WERI-Rb-1 (cell line): ENCODE measurements at regions not wholly inside any gene's neighbourhood (a gene's known extent, or its start where the extent isn't known, plus 50 kb on each side); places are given as distances from the start of the nearest gene placed in this dataset.

ENCODE experiments used
- DNase-seq: peaks from one replicate; pipeline ENCODE4 v3.0.0-alpha.2; 2020
- H3K27ac ChIP-seq: fragments of 250-450 bp; sonication (Bioruptor Pico); 2 replicates; pipeline ENCODE4 v1.5.1; 2020; ENCODE audit warnings: mild to moderate bottlenecking, moderate library complexity
- H3K27me3 ChIP-seq: fragments of 250-450 bp; sonication (Bioruptor Pico); 2 replicates; pipeline ENCODE4 v1.5.1; 2021; ENCODE audit warnings: mild to moderate bottlenecking, low read depth, moderate library complexity; ENCODE audit not compliant: insufficient read depth, severe bottlenecking
- H3K36me3 ChIP-seq: fragments of 250-450 bp; sonication (Bioruptor Pico); 2 replicates; pipeline ENCODE4 v1.5.1; 2020; ENCODE audit warnings: mild to moderate bottlenecking, moderate library complexity
- H3K4me3 ChIP-seq: 2 replicates; pipeline ENCODE4 v1.5.1; 2011; ENCODE audit warnings: low read depth, mild to moderate bottlenecking, control low read depth, low read length
- H3K9me3 ChIP-seq: fragments of 250-450 bp; sonication (Bioruptor Pico); 2 replicates; pipeline ENCODE4 v1.5.1; 2021; ENCODE audit warnings: mild to moderate bottlenecking, moderate library complexity; ENCODE audit not compliant: severe bottlenecking
- CTCF ChIP-seq: IDR thresholded peaks from 2 replicates; pipeline ENCODE4 v1.5.1; 2011; ENCODE audit warnings: low read depth, mild to moderate bottlenecking, control low read depth, inconsistent platforms, low read length

- H3K4me3 ChIP-seq, result no peak overlapping the region
- no peaks in the 10 kb centered on the region for H3K27me3 ChIP-seq
- no peak for DNase-seq
- no peak overlapping the region for H3K27ac ChIP-seq
- H3K36me3 ChIP-seq, result no peaks in the 10 kb centered on the region
- TF ChIP-seq CTCF, result no peak
- no peaks in the 10 kb centered on the region for H3K9me3 ChIP-seq
These were observed 385.2 kb downstream of the NUF2 start for GRCh38 chr1:163706915-163707314.

GRCh38 chr1:163709636-163710035 lies 387.9 kb downstream of the NUF2 start:
- no peak overlapping the region for H3K4me3 ChIP-seq
- H3K27me3 ChIP-seq, result no peaks in the 10 kb centered on the region
- no peak overlapping the region for H3K27ac ChIP-seq
- no peak for TF ChIP-seq CTCF
- no peaks in the 10 kb centered on the region for H3K9me3 ChIP-seq
- H3K36me3 ChIP-seq, result no peaks in the 10 kb centered on the region
- no peak for DNase-seq

- no peak overlapping the region for H3K4me3 ChIP-seq
- H3K27ac ChIP-seq, result no peak overlapping the region
- H3K9me3 ChIP-seq, result no peaks in the 10 kb centered on the region
- H3K36me3 ChIP-seq, result no peaks in the 10 kb centered on the region
- no peak for TF ChIP-seq CTCF
- DNase-seq, result no peak
- no peaks in the 10 kb centered on the region for H3K27me3 ChIP-seq
These were observed 390.6 kb downstream of the NUF2 start for GRCh38 chr1:163712321-163712720.

- Histone ChIP-seq H3K4me3 (no peak overlapping the region), H3K27me3 (no peaks in the 10 kb centered on the region), H3K27ac (no peak overlapping the region), H3K36me3 (no peaks in the 10 kb centered on the region), H3K9me3 (peaks cover 4% of the 10 kb centered on the region)
- no peak for DNase-seq
- no peak for TF ChIP-seq CTCF
These were observed 398.5 kb downstream of the NUF2 start for GRCh38 chr1:163720294-163720693.

GRCh38 chr1:163725551-163725950 lies 403.8 kb downstream of the NUF2 start:
- no peak for TF ChIP-seq CTCF
- no peak overlapping the region for H3K4me3 ChIP-seq
- no peaks in the 10 kb centered on the region for H3K27me3 ChIP-seq

GRCh38 chr1:163730411-163730821 lies 408.7 kb downstream of the NUF2 start:
- Histone ChIP-seq H3K36me3 (no peaks in the 10 kb centered on the region), H3K27me3 (no peaks in the 10 kb centered on the region), H3K4me3 (no peak overlapping the region), H3K9me3 (peaks cover 6% of the 10 kb centered on the region), H3K27ac (no peak overlapping the region)
- no peak for DNase-seq
- no peak for TF ChIP-seq CTCF

More at GRCh38 chr1:163725551-163725950, 403.8 kb downstream of the NUF2 start:
- DNase-seq, result no peak
- Histone ChIP-seq H3K36me3 (no peaks in the 10 kb centered on the region), H3K27ac (no peak overlapping the region), H3K9me3 (peaks cover 6% of the 10 kb centered on the region)
